ENCODE measurements at regions not wholly inside any gene's neighbourhood (a gene's known extent, or its start where the extent isn't known, plus 50 kb on each side); places are given as distances from the start of the nearest gene placed in this dataset.

GRCh38 chr6:93989630-93990029 lies 570.3 kb upstream of the EPHA7 start:
- TF ChIP-seq CTCF (IDR thresholded peaks at IDR 0.05; ENCODE audit: extremely low read depth in 1 of 2, insufficient read depth in 1 of 2, low read depth in 1 of 2, low read length in 2 of 2) = no peak
- TF ChIP-seq POLR2A (IDR thresholded peaks at IDR 0.05; ENCODE audit: low read depth, low read length) = no peak
- TF ChIP-seq EZH2 (IDR thresholded peaks at IDR 0.05; ENCODE audit: borderline replicate concordance, low read depth, low read length, severe bottlenecking) = no peak
- TF ChIP-seq MYC (IDR thresholded peaks at IDR 0.05; ENCODE audit: low read depth, low read length) = no peak
- TF ChIP-seq POLR2AphosphoS5 (IDR thresholded peaks at IDR 0.05; ENCODE audit: insufficient read depth, low read depth, low read length) = no peak
- no peak for TF ChIP-seq MAX (IDR thresholded peaks at IDR 0.05; ENCODE audit: insufficient read depth, insufficient read length)
- no peak for TF ChIP-seq GATA2 (IDR thresholded peaks at IDR 0.05; ENCODE audit: insufficient read depth, insufficient read length, low read depth, low read length)
- no peak for TF ChIP-seq JUN (IDR thresholded peaks at IDR 0.05; ENCODE audit: borderline replicate concordance, insufficient read depth, insufficient read length, low read depth)
- TF ChIP-seq FOS (IDR thresholded peaks at IDR 0.05; ENCODE audit: borderline replicate concordance, insufficient read depth, low read length) = no peak
